ENCODE measurements at regions not wholly inside any gene's neighbourhood (a gene's known extent, or its start where the extent isn't known, plus 50 kb on each side); places are given as distances from the start of the nearest gene placed in this dataset.

- TF ChIP-seq CTCF (IDR thresholded peaks at IDR 0.05; ENCODE audit: borderline replicate concordance, extremely low read depth, low read length, poor library complexity, severe bottlenecking) (no peak), EZH2 (IDR thresholded peaks at IDR 0.05; ENCODE audit: borderline replicate concordance, low read depth, low read length, severe bottlenecking) (no peak)
Measured at GRCh38 chr14:101367421-101368261, 193.7 kb upstream of the DIO3 start.
